Kidney (tissue), 13 donors: ENCODE measurements at regions not wholly inside any gene's neighbourhood (a gene's known extent, or its start where the extent isn't known, plus 50 kb on each side); places are given as distances from the start of the nearest gene placed in this dataset.

Experiments used
- DNase-seq, 5 donors: peaks; one replicate each; pipeline ENCODE4 v3.0.0-alpha.2; 2013 to 2020
- FAIRE-seq: peaks from 2 replicates; lab custom pipeline; 2012; peaks lifted over from hg19 to GRCh38; lab: Jason Lieb, UNC
- H3K27ac ChIP-seq, 2 donors: one replicate each; pipeline ENCODE4 v1.7.0; 2013; ENCODE audit warnings: low read depth in 2 of 2, low read length in 2 of 2, inconsistent platforms in 1 of 2
- H3K27me3 ChIP-seq: one replicate; pipeline ENCODE4 v1.7.1; 2013; ENCODE audit warnings: low read length, inconsistent platforms; ENCODE audit not compliant: control insufficient read depth, insufficient read depth
- H3K36me3 ChIP-seq, 3 donors: one replicate each; pipeline versions ENCODE4 v1.7.0 to v1.7.1; 2013; ENCODE audit warnings: low read length in 3 of 3, control low read depth in 1 of 3, inconsistent platforms in 1 of 3; ENCODE audit not compliant: insufficient read depth in 3 of 3, control insufficient read depth in 2 of 3
- H3K4me1 ChIP-seq, 3 donors: one replicate each; pipeline versions ENCODE4 v1.7.0 to v1.7.1; 2013; ENCODE audit warnings: low read length in 3 of 3, inconsistent platforms in 1 of 3, low read depth in 1 of 3; ENCODE audit not compliant: control insufficient read depth in 2 of 3, insufficient read depth in 2 of 3
- H3K4me3 ChIP-seq, 3 donors: one replicate each; pipeline versions ENCODE4 v1.7.0 to v1.8.1; 2013; ENCODE audit warnings: low read length in 3 of 3, control low read depth in 1 of 3, inconsistent platforms in 1 of 3
- H3K9ac ChIP-seq, 3 donors: one replicate each; pipeline versions ENCODE4 v1.7.0 to v1.7.1; 2013; ENCODE audit warnings: low read length in 3 of 3, control low read depth in 1 of 3, inconsistent platforms in 1 of 3
- H3K9me3 ChIP-seq, 3 donors: one replicate each; pipeline versions ENCODE4 v1.7.0 to v1.7.1; 2013; ENCODE audit warnings: low read length in 3 of 3, control low read depth in 1 of 3, inconsistent platforms in 1 of 3; ENCODE audit not compliant: control insufficient read depth in 2 of 3, insufficient read depth in 1 of 3
- intact Hi-C: fragments of 100-400 bp; cut with DNase I; formaldehyde crosslinking; loops from one replicate; pipeline ENCODE4 v1.11.1; 2022
- TF ChIP-seq, protein P1 (sequence below): IDR thresholded peaks from 3 replicates; pipeline ENCODE4 v1.5.1; 2012; ENCODE audit warnings: mild to moderate bottlenecking, moderate library complexity, borderline replicate concordance; ENCODE audit not compliant: insufficient read depth; ENCODE audit errors: extremely low read depth
- donor health status: control.
- donor health status: control.
- donor health status: control.
- donor health status: control.
- donor health status: control.
- donor health status: DM: yes; HTN: yes; CAD: no.
- donor health status: Normal renal cell carcinoma (clear cell type).

DNA sequence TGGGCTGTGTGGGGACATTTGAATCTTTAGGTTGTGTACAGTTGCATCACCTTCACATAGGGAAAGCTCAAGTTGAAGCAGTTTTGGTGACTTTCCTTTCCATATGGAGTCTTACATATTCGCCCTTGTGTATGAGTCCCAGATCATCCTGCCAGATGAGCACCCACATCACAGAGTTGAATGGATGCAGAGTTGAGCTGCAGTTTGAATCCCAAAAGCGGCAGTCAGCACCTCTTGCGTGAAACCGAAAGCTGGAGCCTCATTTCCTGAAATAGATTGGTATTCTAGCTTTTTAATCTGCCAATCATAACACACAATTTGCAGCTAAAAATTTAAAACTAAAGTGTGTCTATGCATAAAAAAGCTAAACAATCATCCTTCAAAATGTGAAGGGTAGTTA lies 162.9 kb upstream of the DIPK2B start:
- DNase-seq (no peak), FAIRE-seq (no peak)
- Histone ChIP-seq H3K4me1 (no peaks in the 10 kb centered on the region), H3K36me3 (no peaks in the 10 kb centered on the region), H3K27ac (no peak overlapping the region), H3K9me3 (no peaks in the 10 kb centered on the region), H3K9ac (no peak overlapping the region), H3K4me3 (no peak overlapping the region), H3K27me3 (no peaks in the 10 kb centered on the region)
- TF ChIP-seq, protein P1, sequence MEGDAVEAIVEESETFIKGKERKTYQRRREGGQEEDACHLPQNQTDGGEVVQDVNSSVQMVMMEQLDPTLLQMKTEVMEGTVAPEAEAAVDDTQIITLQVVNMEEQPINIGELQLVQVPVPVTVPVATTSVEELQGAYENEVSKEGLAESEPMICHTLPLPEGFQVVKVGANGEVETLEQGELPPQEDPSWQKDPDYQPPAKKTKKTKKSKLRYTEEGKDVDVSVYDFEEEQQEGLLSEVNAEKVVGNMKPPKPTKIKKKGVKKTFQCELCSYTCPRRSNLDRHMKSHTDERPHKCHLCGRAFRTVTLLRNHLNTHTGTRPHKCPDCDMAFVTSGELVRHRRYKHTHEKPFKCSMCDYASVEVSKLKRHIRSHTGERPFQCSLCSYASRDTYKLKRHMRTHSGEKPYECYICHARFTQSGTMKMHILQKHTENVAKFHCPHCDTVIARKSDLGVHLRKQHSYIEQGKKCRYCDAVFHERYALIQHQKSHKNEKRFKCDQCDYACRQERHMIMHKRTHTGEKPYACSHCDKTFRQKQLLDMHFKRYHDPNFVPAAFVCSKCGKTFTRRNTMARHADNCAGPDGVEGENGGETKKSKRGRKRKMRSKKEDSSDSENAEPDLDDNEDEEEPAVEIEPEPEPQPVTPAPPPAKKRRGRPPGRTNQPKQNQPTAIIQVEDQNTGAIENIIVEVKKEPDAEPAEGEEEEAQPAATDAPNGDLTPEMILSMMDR = no peak
- intact Hi-C loops = no loop called here

DNA sequence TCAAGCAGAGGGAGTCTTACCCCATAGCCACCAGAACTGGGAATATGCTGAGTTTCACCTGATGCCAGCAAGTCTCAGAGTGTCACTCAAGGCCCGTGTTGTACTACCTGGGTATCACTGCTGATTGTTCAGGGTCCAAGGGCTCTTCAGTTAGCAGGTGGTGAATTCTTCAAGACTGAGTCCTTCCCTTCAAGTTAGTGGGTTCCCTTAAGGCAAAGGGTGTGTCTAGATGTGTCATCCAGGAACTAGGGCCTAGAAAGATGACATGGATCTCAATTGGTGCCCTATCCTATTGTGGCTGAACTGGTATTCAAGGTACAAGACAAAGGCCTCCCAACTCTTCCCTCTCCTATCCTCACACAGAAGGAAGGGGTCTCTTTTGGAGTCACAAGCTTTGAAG lies 159.9 kb upstream of the DIPK2B start:
- no peaks in the 10 kb centered on the region for H3K9me3 ChIP-seq
- no peak overlapping the region for H3K27ac ChIP-seq
- H3K4me1 ChIP-seq = no peaks in the 10 kb centered on the region
- FAIRE-seq (no peak), DNase-seq (no peak)
- H3K36me3 ChIP-seq = no peaks in the 10 kb centered on the region
- intact Hi-C loops = no loop called here
- TF ChIP-seq, protein P1 = no peak
- no peak overlapping the region for H3K9ac ChIP-seq
- no peak overlapping the region for H3K4me3 ChIP-seq
- no peaks in the 10 kb centered on the region for H3K27me3 ChIP-seq

DNA sequence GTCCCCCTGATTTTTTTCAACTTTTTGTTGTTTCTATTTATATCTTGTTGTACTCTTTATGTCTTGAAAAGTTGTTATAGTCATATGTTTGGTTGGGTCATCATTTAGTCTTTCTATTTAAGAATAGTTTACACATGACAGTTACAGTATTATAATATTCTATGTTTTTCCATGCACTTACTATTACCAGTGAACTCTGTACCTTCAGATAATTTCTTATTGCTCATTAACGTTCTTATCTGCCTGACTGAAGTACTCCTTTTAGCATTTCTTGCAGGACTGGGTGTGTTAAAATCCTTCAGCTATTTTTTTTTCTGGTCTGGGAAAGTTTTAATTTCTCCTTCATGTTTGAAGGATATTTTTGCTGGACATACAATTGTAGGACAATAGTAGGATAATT lies 157.7 kb upstream of the DIPK2B start:
- intact Hi-C loops = no loop called here

DNA sequence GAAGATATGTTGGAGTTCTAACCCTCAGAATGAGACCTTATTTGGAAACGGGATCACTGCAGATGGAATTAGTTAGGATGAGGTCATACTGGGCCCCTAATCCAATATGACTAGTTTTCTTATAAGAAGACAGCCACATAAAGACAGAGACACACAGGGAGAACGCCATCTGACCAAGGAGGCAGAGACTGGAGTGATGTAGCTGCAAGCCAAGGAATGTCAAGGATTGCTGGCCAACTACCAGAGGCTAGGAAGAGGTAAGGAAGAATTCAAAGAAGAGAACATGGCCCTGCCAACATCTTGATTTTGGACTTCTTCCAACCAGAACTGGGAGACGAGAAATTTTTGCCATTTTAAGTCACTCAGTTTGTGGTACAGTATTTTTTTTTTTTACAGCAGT lies 152.8 kb upstream of the DIPK2B start:
- no peaks in the 10 kb centered on the region for H3K4me1 ChIP-seq
- no peaks in the 10 kb centered on the region for H3K9me3 ChIP-seq
- no peaks in the 10 kb centered on the region for H3K36me3 ChIP-seq
- TF ChIP-seq, protein P1 = no peak
- FAIRE-seq (no peak), DNase-seq (no peak)
- no peak overlapping the region for H3K9ac ChIP-seq
- H3K27me3 ChIP-seq = no peaks in the 10 kb centered on the region
- H3K27ac ChIP-seq = no peak overlapping the region
- intact Hi-C loops = no loop called here
- no peak overlapping the region for H3K4me3 ChIP-seq

More for the DNA sequence above, 157.7 kb upstream of the DIPK2B start:
- no peaks in the 10 kb centered on the region for H3K9me3 ChIP-seq
- no peaks in the 10 kb centered on the region for H3K4me1 ChIP-seq
- no peak overlapping the region for H3K27ac ChIP-seq
- no peaks in the 10 kb centered on the region for H3K36me3 ChIP-seq
- FAIRE-seq (peak; percentile 6), DNase-seq (no peak)
- H3K9ac ChIP-seq = no peak overlapping the region
- no peaks in the 10 kb centered on the region for H3K27me3 ChIP-seq
- TF ChIP-seq, protein P1 = no peak
- H3K4me3 ChIP-seq = no peak overlapping the region
